HCT116 (cell line): ENCODE measurements at regions not wholly inside any gene's neighbourhood (a gene's known extent, or its start where the extent isn't known, plus 50 kb on each side); places are given as distances from the start of the nearest gene placed in this dataset.
"Not testable (repeated sequence)": the region's sequence is repeated elsewhere in the genome, so short reads cannot be mapped to it uniquely, and the experiment has no call there.

Source experiments
- ATAC-seq: fragments of 200-7000 bp; cut with Tn5 transposase; 2 replicates; pipeline ENCODE4 v1.9.1; 2020; ENCODE audit warnings: mild to moderate bottlenecking, moderate library complexity
- BruUV-seq: library from RNA; stranded (reverse); fragments of 400-500 nt; replicated peaks from 2 replicates; lab custom pipeline; 2021; lab: Mats Ljungman, UMichigan
- CTCF ChIA-PET: fragments of 300-600 bp; sonication (Branson Sonifier 250); formaldehyde crosslinking; loops from one replicate; lab custom pipeline; 2021; ENCODE audit warnings: antibody characterized with exemption; lab: Charles Lee
- POLR2A ChIA-PET: fragments of 300-600, 350-600 bp; sonication (Branson Sonifier 250); formaldehyde crosslinking; loops from one replicate; lab custom pipeline; 2021; ENCODE audit warnings: antibody characterized with exemption; lab: Charles Lee
- RAD21 ChIA-PET, 2 experiments: fragments of 300-600 bp; sonication (Branson Sonifier 250); formaldehyde crosslinking; loops; one replicate each; lab custom pipeline; 2023; ENCODE audit warnings: low total read pairs in 2 of 2; ENCODE audit not compliant: uncharacterized antibody in 2 of 2, unreplicated experiment in 2 of 2, low non-redundant PET in 1 of 2; lab: Charles Lee
- DNase-seq: peaks from one replicate; pipeline ENCODE4 v3.0.0-alpha.2; 2010; ENCODE audit warnings: low read depth, low spot score
- H2AFZ ChIP-seq: fragments of 200-600 bp; shearing (Covaris generic), sonication (generic); 2 replicates; pipeline ENCODE4 v1.6.1; 2017; ENCODE audit warnings: low read depth, mixed run types, mixed read lengths, antibody characterized with exemption, low read length; ENCODE audit not compliant: poor library complexity, severe bottlenecking
- H3K27ac ChIP-seq: 2 replicates; pipeline ENCODE4 v1.5.1; 2012; ENCODE audit warnings: low read depth, low read length
- H3K27me3 ChIP-seq: fragments of 200-600 bp; sonication (generic); 2 replicates; pipeline ENCODE4 v1.6.1; 2016; ENCODE audit warnings: mixed run types, low read length, mixed read lengths; ENCODE audit not compliant: insufficient read depth
- H3K36me3 ChIP-seq, 2 experiments: fragments of 200-500 bp in 1 of 2; fragments of 200-600 bp in 1 of 2; sonication (Bioruptor generic) in 1 of 2; sonication (generic) in 1 of 2; 2 replicates each; pipeline versions ENCODE4 v1.5.1 to v1.6.1; 2014 to 2016; ENCODE audit warnings: low read length in 2 of 2, inconsistent platforms in 1 of 2, mixed read lengths in 1 of 2, mixed run types in 1 of 2; ENCODE audit not compliant: insufficient read depth in 2 of 2, control insufficient read depth in 1 of 2
- H3K4me1 ChIP-seq, 2 experiments: fragments of 200-600 bp in 1 of 2; sonication (generic) in 1 of 2; 2 replicates each; pipeline versions ENCODE4 v1.5.1 to v1.6.1; 2012 to 2017; ENCODE audit warnings: low read length in 2 of 2, inconsistent platforms in 1 of 2, mild to moderate bottlenecking in 1 of 2, mixed read lengths in 1 of 2, mixed run types in 1 of 2, moderate library complexity in 1 of 2; ENCODE audit not compliant: insufficient read depth in 2 of 2, control insufficient read depth in 1 of 2
- H3K4me2 ChIP-seq: fragments of 200-600 bp; sonication (generic); 2 replicates; pipeline ENCODE4 v1.6.1; 2017; ENCODE audit warnings: mixed run types, low read length, mixed read lengths
- H3K4me3 ChIP-seq, 2 experiments: fragments of 200-600 bp in 1 of 2; sonication (generic) in 1 of 2; replicated peaks in 1 of 2; 2 replicates each; pipeline ENCODE4 v1.5.1; 2011 to 2016; ENCODE audit warnings: low read length in 2 of 2, control low read depth in 1 of 2, low read depth in 1 of 2, mild to moderate bottlenecking in 1 of 2, mixed read lengths in 1 of 2, mixed run types in 1 of 2
- H3K79me2 ChIP-seq: fragments of 200-600 bp; sonication (generic); 2 replicates; pipeline ENCODE4 v1.6.1; 2017; ENCODE audit warnings: mild to moderate bottlenecking, mixed run types, low read length, moderate library complexity, mixed read lengths; ENCODE audit not compliant: insufficient read depth
- H3K9ac ChIP-seq: fragments of 200-600 bp; sonication (generic); 2 replicates; pipeline ENCODE4 v1.6.1; 2016; ENCODE audit warnings: low read length, mixed read lengths
- H3K9me2 ChIP-seq: fragments of 200-600 bp; sonication (generic), shearing (Covaris generic); 2 replicates; pipeline ENCODE4 v1.6.1; 2017; ENCODE audit warnings: mixed run types, mild to moderate bottlenecking, moderate library complexity; ENCODE audit not compliant: insufficient read depth
- H3K9me3 ChIP-seq, 2 experiments: fragments of 200-500 bp in 1 of 2; fragments of 200-600 bp in 1 of 2; sonication (Bioruptor generic) in 1 of 2; sonication (generic) in 1 of 2; 2 replicates each; pipeline ENCODE4 v1.6.1; 2014 to 2017; ENCODE audit warnings: low read length in 2 of 2, mixed read lengths in 2 of 2, inconsistent platforms in 1 of 2, low read depth in 1 of 2, mild to moderate bottlenecking in 1 of 2, mixed run types in 1 of 2, moderate library complexity in 1 of 2; ENCODE audit not compliant: control insufficient read depth in 1 of 2, insufficient read depth in 1 of 2
- H4K20me1 ChIP-seq: fragments of 200-600 bp; sonication (generic), shearing (Covaris generic); 2 replicates; pipeline ENCODE4 v1.6.1; 2017; ENCODE audit warnings: mixed run types, mild to moderate bottlenecking, moderate library complexity; ENCODE audit not compliant: insufficient read depth
- CBX3 ChIP-seq: IDR thresholded peaks from 2 replicates; pipeline ENCODE4 v1.6.1; 2012; ENCODE audit warnings: low read depth
- JUND ChIP-seq: IDR thresholded peaks from 2 replicates; pipeline ENCODE4 v1.6.1; 2012
- POLR2A ChIP-seq: IDR thresholded peaks from 2 replicates; pipeline ENCODE4 v1.7.0; 2011; ENCODE audit warnings: borderline replicate concordance; ENCODE audit not compliant: insufficient read depth, insufficient read length; ENCODE audit errors: extremely low read depth
- POLR2AphosphoS5 ChIP-seq: IDR thresholded peaks from 2 replicates; pipeline ENCODE4 v1.6.1; 2011; ENCODE audit warnings: mild to moderate bottlenecking, low read depth, low read length, moderate library complexity
- RAD21 ChIP-seq: IDR thresholded peaks from 2 replicates; pipeline ENCODE4 v1.6.1; 2012; ENCODE audit warnings: low read depth, mild to moderate bottlenecking
- SIN3A ChIP-seq: IDR thresholded peaks from 2 replicates; pipeline ENCODE4 v1.6.1; 2012; ENCODE audit warnings: low read depth
- SP1 ChIP-seq: IDR thresholded peaks from 2 replicates; pipeline ENCODE4 v1.6.1; 2012; ENCODE audit warnings: low read depth
- SRF ChIP-seq: IDR thresholded peaks from 2 replicates; pipeline ENCODE4 v1.6.1; 2012; ENCODE audit warnings: low read depth
- TCF7L2 ChIP-seq: IDR thresholded peaks from 2 replicates; pipeline ENCODE4 v1.7.0; 2011; ENCODE audit warnings: borderline replicate concordance, inconsistent platforms; ENCODE audit not compliant: insufficient read depth, insufficient read length; ENCODE audit errors: extremely low read depth
- YY1 ChIP-seq: IDR thresholded peaks from 2 replicates; pipeline ENCODE4 v1.6.1; 2011; ENCODE audit warnings: low read length, low read depth, moderate library complexity, mild to moderate bottlenecking; ENCODE audit not compliant: insufficient replicate concordance; ENCODE audit errors: extremely low read depth
- intact Hi-C: fragments of 100-400 bp; cut with micrococcal nuclease; formaldehyde crosslinking; loops from 2 replicates; pipeline ENCODE4 v1.10.0; 2022
- TF ChIP-seq, protein P1 (sequence below): IDR thresholded peaks from 2 replicates; pipeline ENCODE4 v1.6.1; 2011; ENCODE audit warnings: mild to moderate bottlenecking, low read length, moderate library complexity; ENCODE audit not compliant: insufficient replicate concordance; ENCODE audit errors: extremely low read depth
- TF ChIP-seq, protein P2 (sequence below): IDR thresholded peaks from 2 replicates; pipeline ENCODE4 v1.6.1; 2012

DNA sequence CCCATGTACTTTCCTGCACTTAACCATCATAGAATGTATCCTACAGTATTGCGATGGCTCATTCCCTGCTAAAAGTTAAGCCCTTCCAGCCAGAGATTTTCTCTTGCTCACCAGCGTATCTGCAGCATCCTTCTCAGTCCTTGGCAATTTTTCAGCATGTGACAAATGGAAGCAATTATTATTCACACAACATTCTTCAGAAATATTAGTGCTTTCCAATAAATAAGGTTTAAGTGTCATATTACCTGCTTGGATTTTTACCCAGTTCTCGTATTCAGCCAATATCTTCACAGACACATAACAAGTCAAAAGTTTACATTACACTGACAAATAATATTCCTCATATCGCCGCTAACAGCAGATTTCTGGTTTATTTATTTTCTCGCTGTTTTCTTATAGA lies 82.3 kb downstream of the POU4F1 start:
- Histone ChIP-seq H3K36me3 (no peaks in the 10 kb centered on the region), H3K79me2 (no peaks in the 10 kb centered on the region), H3K9me2 (no peaks in the 10 kb centered on the region), H2AFZ (no peak overlapping the region), H3K27me3 (no peaks in the 10 kb centered on the region), H3K4me3 (no peak overlapping the region), H3K9me3 (no peaks in the 10 kb centered on the region), H3K4me1 (no peaks in the 10 kb centered on the region), H4K20me1 (no peaks in the 10 kb centered on the region), H3K9ac (no peak overlapping the region), H3K4me2 (no peak overlapping the region), H3K27ac (no peak overlapping the region)
- POLR2A ChIA-PET, result no interaction called here
- RAD21 ChIA-PET, result no interaction called here
- no peak for TF ChIP-seq YY1
- TF ChIP-seq TCF7L2, result no peak
- no peak for TF ChIP-seq POLR2AphosphoS5
- no peak for TF ChIP-seq POLR2A
- no peak for TF ChIP-seq JUND
- BruUV-seq, result no TSS peak
- intact Hi-C loops, result no loop called here
- ATAC-seq (no peak), DNase-seq (no peak)
- CTCF ChIA-PET, result no interaction called here

DNA sequence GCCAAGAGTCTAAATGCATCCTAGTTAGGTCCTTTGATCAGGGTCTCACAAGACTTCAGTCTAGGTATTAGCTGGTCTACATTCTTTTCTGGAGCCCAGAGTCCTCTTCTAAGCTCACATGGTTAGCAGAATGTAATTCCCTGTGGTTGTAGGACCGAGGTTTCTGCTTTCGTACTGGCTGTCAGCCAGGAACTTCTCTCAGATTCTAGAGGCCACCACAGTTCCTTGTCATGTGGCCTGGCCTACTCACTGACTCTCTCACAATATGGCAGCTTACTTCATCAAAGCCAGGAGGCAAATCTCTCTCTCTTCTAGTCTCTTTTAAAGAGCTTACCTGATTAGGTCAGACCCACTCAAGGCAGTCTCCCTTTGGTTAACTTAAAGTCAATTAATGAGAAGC lies 82.9 kb downstream of the POU4F1 start:
- Histone ChIP-seq H4K20me1 (no peaks in the 10 kb centered on the region), H3K4me3 (no peak overlapping the region), H2AFZ (no peak overlapping the region), H3K9me3 (no peaks in the 10 kb centered on the region), H3K36me3 (no peaks in the 10 kb centered on the region), H3K27ac (no peak overlapping the region), H3K79me2 (no peaks in the 10 kb centered on the region), H3K9ac (no peak overlapping the region), H3K9me2 (no peaks in the 10 kb centered on the region), H3K27me3 (no peaks in the 10 kb centered on the region), H3K4me1 (no peaks in the 10 kb centered on the region), H3K4me2 (no peak overlapping the region)
- intact Hi-C loops, result no loop called here
- BruUV-seq, result no TSS peak
- ATAC-seq, result no peak
- CTCF ChIA-PET, result no interaction called here
- TF ChIP-seq RAD21 (no peak), CBX3 (no peak), SIN3A (no peak), SRF (no peak), SP1 (no peak)
- TF ChIP-seq, protein P1, sequence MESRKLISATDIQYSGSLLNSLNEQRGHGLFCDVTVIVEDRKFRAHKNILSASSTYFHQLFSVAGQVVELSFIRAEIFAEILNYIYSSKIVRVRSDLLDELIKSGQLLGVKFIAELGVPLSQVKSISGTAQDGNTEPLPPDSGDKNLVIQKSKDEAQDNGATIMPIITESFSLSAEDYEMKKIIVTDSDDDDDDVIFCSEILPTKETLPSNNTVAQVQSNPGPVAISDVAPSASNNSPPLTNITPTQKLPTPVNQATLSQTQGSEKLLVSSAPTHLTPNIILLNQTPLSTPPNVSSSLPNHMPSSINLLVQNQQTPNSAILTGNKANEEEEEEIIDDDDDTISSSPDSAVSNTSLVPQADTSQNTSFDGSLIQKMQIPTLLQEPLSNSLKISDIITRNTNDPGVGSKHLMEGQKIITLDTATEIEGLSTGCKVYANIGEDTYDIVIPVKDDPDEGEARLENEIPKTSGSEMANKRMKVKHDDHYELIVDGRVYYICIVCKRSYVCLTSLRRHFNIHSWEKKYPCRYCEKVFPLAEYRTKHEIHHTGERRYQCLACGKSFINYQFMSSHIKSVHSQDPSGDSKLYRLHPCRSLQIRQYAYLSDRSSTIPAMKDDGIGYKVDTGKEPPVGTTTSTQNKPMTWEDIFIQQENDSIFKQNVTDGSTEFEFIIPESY, result no peak
- TF ChIP-seq, protein P2, sequence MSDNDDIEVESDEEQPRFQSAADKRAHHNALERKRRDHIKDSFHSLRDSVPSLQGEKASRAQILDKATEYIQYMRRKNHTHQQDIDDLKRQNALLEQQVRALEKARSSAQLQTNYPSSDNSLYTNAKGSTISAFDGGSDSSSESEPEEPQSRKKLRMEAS, result no peak
- RAD21 ChIA-PET, result no interaction called here
- no peak for DNase-seq
- POLR2A ChIA-PET, result no interaction called here

DNA sequence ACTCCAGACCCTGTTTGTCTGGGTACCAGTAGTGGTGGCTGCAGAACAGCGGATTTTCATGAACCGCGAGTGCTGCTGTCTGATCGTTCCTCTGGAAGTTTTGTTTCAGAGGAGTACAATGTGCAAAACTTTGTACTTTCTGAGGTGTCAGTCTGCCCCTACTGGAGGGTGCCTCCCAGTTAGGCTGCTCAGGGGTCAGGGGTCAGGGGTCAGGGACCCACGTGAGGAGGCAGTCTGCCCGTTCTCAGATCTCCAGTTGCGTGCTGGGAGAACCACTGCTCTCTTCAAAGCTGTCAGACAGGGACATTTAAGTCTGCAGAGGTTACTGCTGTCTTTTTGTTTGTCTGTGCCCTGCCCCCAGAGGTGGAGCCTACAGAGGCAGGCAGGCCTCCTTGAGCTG lies 84.9 kb downstream of the POU4F1 start:
- H3K27ac ChIP-seq, H3K9me2 ChIP-seq, BruUV-seq, H3K4me3 ChIP-seq, DNase-seq, H3K79me2 ChIP-seq, H3K36me3 ChIP-seq, H3K9ac ChIP-seq, H3K27me3 ChIP-seq, POLR2A ChIA-PET, RAD21 ChIA-PET, intact Hi-C loops, CTCF ChIA-PET, H3K9me3 ChIP-seq, H4K20me1 ChIP-seq, H3K4me2 ChIP-seq, H2AFZ ChIP-seq, ATAC-seq, H3K4me1 ChIP-seq: not testable (repeated sequence)
